NCI-H82 (cell line): ENCODE measurements at regions not wholly inside any gene's neighbourhood (a gene's known extent, or its start where the extent isn't known, plus 50 kb on each side); places are given as distances from the start of the nearest gene placed in this dataset.
"Not testable (repeated sequence)": the region's sequence is repeated elsewhere in the genome, so short reads cannot be mapped to it uniquely, and the experiment has no call there.

Experiments
- DNase-seq: peaks from one replicate; lab custom pipeline; 2025; lab: John Stamatoyannopoulos, UW

DNA sequence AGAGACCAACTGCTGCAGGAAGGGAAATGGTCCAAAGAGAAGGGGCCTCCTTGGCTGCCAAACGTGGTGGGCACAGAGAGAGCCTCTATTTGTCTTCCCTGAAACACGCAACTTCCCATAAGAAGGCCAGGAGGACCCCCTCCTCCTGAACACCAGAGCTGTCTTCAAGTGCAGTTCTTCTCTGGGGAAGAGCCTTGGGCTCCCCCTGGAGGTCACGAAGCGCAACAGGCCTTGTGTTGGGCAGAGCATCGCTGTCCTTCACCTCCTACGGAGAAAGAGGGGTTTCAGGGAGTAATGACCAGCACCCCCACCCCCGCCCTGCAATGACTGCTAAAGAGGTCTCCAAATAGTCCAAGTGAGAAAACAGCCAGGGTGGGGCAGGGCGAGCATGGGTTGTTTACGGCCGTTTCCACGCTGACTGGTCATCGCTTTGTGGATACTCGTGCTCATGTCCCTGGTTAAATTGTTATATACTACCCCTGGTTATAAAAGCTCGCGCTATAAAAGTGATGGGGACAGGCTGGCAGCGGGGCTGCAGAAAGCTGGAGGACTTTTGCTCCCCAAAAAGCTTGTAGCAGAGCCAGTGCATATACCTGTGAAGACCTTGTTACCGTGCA is 397.5 kb upstream of the ATP10A start:
- peak; percentile 67 for DNase-seq

DNA sequence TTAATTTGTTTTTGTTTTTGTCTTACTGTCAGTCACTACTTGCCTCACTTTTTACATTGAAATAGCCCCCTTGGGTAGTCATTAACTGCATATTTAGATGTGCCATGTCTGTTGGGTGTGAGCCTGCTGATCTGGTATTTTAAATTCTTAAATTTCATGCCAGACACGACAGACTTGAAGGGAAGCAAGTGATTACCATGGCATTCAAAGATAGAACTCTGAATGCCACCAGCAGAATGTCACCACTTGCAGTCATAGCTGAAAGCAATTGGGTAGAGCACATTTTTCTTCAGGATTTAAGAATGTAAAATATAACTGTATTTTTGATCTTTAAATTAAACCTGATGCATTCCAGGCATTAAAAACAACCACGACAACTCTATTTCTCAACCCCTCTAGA is 396.5 kb upstream of the ATP10A start:
- no peak for DNase-seq

DNA sequence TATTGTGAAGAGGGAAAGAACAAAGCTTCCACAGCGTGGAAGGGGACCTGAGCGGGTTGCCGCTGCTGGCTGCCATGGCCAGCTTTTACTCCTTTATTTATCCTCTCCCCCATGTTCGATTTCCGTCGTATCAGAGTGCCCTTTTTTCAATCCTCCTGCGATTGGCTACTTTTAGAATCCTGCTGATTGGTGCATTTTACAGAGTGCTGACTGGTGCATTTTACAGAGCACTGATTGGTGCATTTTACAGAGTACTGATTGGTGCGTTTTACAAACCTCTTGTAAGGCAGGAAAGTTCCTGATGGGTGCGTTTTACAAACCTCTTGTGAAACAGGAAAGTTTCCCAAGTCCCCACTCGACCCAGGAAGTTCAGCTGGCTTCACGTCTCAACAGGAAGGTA is 381.7 kb upstream of the ATP10A start:
- not testable (repeated sequence) for DNase-seq

DNA sequence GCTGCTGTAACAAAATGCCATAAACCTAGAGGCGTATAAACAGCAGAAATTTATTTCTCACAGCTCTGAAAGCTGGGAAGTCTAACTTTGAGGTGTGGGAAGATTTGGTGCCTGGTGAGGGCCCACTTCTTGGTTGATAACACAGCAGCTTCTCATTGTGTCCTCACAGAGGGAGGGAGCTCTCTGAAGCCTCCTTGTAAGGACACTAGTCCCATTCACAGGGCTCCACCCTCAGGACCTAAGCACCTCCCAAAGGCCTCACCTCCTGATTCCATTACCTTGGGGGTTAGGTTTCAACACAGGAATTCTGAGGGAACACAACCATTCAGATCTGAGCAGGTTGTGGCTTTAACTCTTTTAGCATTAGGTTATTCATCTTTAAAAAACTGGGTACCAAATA is 380.3 kb upstream of the ATP10A start:
- DNase-seq: no peak

DNA sequence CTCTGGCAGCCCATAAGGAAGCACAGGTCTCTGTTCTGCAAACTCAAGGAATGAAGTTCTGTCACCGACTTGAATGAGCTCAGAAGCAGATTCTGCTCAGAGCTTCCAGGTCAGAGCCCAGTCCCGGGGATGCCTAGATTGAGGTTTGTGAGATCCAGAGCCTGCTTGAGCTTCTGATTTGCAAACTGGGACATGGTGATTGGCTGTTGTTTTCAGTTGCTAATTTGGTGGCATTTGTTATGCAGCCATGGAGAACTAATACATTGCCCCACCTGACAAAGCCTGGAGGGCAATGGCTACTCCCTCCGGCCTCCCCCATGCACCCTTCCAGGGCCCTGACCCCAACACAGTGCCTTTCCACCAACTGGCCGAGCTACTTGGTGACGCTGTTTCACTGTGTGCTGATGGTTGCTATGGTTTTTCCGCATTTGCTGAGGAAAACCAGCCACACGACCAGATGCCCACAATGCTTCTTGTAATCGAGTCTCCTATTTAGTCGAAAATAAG is 379.5 kb upstream of the ATP10A start:
- DNase-seq: no peak

DNA sequence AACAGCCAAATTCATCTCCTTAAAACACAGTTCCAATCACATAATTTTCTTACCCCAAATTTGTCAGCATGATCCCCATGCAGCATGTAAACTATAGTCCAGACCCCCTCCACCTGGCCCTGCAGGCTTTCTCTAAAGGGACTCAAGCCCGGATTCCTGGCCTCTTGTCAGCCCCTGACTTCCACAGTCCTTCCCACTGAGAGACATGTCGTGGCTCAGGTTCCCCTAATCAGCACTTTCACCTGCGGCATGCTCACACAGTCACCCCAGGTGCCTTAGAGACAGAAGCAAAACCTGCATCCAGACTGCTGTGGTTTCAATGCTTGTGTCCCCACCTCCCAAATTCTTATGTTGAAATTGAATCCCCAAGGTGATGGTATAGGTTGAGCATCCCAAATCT is 372.7 kb upstream of the ATP10A start:
- DNase-seq: no peak

DNA sequence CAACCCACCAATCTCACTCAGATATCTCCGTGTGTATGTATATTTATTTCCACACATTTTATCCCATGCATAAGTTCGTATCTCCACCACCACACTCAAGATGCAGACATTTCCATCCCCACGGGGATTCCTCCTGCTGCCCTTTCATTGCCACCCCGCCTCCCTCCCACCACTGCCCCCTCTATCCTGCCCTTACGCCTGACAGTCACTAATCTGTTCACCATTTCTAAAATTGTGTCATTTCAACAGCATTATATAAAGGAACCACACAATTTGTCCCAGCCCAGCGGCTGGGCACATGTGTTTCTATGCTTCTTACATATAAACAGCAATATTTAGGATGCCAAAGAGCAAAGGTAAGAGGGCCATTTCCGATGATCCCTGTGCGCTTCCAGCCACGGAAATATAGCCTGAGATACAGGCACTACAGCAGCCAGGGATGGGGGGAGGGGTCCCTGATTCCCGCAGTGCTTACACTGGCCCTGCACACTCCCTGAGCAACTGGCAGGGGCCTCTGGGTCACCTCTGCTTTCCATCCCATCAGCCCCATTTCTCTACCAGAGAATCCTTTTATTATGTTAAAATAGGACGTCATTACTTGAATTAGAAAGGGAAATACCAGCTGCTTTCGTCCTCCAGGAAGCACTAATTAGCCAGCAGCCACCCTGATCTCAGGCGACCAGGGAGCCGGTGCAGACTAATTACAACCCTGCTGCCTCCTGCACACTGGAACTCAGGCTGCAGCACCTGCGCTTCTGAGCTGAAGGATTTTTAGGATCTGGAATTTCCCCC is 372.0 kb upstream of the ATP10A start:
- peak; percentile 8 for DNase-seq

DNA sequence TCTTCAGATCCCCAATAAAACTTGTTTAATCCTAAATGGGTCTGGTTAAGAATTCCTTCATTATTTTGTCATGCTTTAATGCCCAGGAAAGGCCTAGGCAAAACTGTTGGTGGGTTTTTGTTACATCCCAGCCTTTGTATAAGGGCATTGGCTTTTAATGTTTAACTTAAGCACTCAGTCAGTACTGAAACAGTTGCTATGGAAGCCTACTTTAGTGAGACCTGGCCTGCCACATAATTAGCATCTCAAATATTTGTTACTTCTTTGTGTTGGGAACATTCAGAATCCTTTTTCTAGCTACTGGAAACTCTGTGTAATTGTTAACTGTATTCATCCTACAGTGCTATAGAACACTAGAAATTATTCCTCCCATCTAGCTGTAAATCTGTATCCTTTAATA is 369.6 kb upstream of the ATP10A start:
- no peak for DNase-seq

DNA sequence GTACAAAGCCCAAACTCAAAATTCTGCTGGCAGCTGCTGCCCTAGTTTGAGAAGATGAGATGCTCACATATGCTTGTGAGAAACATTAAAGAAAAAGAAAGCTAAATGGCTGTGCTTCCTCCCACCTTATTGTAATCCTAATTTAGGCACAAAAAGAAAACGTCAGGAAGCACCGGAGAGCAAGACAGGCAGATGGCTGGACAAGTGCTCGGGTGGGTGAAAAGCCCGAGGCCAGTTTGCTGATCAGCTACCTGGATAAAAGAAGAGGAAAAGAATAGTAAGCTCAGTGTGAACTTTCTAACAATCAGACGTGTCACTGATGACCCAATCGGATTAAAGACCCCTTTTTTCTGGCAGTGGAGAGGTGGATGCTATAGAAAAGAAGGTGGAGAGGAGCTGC is 368.0 kb upstream of the ATP10A start:
- no peak for DNase-seq

DNA sequence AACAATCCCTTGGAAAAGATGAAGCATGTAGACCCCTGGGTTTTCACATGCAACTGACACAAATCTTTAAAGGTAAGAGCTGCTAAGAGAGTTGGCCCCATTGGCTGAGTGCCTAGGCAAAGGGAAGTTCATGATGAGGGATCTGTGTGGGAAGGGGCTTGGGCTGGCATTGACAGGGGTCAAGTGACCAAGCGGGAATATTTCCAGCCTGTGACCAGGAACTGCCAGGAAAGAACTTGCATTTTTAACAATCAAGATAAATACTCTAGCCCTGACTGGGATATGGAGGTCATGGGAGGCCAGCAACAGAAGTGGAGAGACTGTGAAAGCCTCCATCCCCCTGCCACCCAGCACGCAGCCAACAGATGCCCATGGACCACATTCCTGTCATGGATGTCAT is 361.1 kb upstream of the ATP10A start:
- no peak for DNase-seq

DNA sequence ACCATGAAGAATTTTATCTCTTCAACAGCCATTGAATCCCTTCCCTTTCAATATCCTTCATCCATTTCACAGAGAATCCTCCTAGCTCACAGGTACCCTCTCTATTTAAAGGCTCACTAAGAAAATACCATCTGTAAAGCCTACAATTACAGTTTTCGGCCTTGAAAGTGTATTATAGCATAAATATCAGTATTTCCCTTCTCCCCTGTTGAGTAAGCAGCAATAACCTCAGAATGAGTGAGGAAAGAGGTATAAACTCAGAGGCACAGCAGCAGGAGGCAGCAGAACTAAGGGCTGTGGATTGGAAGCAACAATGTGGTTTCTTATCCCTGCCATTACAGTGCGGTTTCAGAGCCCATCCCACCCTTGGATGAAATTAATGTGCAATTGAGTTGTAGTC is 360.6 kb upstream of the ATP10A start:
- no peak for DNase-seq

DNA sequence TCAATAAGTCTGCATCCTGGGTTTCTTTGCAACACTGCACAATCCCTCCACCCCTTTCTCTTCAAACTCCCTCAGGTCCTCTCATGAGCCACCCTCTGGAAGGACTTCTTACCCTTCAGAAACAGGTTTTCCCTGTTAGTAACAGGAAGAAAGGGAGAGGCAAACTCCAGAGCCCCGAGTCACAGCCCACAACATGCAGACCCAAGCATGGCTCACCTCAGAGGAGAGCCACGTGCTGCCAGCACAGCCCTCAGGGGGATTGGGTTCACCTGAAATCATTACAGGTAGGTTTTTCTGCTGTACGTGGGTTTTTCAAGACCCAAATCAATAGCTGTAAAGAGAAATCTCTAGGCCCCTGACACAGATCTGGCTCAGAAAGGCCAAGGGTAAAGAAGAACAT is 359.7 kb upstream of the ATP10A start:
- DNase-seq: no peak

DNA sequence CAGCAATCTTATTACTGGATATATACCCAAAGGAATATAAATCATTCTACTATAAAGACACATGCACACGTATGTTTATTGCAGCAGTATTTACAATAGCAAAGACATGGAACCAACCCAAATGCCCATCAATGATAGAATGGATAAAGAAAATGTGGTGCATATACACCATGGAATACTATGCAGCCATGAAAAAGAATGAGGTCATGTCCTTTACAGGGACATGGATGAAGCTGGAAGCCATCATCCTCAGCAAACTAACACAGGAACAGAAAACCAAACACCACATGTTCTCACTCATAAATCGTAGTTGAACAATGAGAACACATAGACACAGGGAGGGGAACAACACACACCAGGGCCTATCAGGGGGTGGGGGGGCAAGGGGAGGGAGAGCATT is 353.9 kb upstream of the ATP10A start:
- not testable (repeated sequence) for DNase-seq

DNA sequence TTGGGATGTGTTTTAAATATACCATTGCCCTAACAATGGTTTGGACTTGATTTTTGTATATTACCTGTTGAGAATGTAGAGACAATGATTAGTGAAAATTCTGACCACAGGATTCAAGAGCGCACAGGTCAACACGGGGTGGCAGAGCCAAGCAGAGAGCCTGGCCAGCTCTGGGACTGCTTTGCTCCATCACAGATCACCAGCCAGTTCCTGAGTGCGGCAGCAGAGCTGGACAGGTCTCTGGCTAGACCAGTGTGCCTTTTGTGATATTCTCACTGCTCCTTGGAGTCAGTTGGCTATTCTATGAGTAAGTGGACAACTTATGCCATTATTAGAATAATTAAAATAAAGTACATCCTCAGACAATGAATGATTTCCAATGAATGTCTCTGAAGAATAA is 351.2 kb upstream of the ATP10A start:
- no peak for DNase-seq

DNA sequence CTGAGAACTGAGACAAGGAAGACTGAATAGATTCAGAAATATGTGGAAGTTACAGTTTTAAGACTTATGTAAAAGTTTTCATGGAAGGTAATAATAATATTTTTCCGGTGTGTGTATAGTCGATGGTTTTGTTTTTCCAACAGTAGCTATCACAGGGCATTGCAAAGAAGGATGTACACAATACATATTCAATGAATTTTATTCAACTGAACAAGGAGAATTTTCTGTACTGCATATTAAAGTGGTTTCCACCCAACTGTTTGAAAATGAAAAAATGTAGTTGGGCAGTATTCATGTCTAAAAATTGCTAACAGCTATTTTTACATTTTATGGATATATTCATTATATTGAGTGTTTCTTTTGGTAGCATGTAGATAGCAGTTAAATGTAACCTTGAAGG is 350.3 kb upstream of the ATP10A start:
- no peak for DNase-seq

DNA sequence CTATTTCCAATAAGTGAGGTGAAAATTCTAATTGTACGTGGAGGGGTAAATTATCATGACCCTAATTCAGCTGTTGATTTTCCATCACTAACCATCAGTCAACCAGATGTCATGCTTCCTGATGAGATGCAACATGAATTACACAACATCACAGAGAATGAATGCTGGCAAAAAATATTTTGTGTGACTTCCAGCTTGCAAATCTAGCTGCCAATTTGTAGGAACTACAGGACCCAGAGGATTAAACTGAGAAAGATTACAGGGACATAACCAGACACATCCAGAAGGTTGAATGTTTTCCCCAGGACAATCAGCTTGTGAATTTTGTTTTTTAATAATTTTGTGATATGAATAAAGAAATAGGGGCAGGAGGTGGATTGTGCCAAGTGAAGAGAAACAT is 349.0 kb upstream of the ATP10A start:
- no peak for DNase-seq

DNA sequence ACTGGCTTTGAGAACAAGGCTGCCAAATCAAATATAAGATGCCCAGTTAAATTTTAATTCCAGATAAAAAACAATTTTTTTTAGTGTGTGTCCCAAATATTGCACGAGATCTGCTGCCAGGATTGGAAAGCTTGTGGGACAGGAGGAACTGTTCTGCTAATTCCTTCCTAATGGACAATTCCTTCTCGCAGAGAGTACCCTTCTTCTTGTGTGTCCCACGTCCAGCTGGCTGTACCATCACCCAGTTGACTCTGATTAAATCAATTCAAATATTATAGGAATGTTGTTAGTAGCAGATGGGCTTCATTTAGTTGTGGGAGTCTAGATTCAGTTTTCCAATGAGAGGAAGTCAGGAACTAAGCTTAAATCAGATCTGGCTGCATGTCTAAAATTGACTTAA is 347.9 kb upstream of the ATP10A start:
- no peak for DNase-seq

DNA sequence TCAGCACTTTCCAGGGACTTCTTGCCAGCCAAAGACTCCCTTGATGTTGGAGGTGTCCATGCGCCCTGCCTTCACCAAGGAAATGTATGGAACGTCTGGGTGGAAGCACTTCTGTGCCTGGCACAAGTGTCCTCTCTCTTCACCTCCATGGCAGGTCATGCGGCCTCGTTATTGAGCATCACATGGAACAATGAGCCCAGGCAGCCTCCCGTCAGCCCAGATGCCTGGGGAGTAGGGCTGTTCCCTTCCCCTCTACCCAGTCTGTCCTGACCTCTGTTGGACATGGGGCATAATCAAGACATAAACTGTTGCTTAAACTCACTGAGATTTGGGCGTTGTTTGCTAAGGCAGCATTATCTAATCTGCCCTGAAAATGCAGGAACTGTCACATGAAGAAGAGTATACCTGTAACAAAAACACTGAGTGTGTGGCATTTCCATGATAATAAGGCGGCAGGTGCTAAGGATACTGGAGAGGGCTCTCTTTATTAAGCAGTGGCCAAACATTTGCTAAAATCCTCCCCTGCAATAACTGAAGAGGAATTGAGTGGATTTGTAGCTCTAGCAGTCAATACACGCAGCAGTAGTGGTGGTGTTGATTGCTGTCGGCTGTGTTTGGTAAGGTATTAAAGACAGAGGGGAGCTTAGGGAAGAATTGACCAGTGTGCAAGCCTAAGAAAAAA is 338.2 kb upstream of the ATP10A start:
- no peak for DNase-seq

DNA sequence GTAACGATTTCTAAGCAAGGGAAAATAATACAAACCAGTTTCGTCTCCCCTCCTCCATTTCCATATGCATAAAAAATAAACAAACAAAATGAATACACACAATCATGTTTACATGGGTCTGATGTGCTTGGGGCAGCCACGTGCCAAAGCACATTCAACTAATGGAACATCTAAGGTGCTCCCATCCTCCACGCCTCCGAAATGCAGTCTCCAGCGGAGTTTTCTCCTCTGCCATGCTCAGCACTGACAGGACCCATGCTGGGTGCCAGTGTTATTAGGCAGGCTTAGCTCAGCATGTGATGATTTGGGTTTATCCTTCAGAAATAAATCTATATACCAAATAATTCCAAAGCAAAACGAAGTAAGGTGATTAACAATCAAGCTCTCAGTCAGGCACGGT is 337.3 kb upstream of the ATP10A start:
- no peak for DNase-seq

DNA sequence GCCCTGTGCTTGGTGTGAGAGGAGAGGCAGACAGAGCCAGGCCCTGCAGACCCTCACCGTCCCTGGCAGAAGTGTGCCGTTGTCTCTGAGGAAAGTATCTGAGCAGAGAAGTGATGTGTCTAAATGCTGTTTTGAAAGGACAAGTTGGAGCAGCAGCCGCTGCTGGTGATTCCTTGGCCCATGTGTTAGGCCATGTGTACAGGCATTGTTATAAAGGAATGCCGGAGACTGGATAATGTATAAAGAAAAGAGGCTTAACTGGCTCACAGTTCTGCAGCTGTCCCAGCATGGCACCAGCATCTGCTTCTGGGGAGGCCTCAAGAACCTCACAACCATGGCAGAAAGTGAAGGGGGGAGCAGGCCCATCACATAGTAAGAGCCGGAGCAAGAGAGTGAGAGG is 334.6 kb upstream of the ATP10A start:
- DNase-seq: peak; percentile 70

DNA sequence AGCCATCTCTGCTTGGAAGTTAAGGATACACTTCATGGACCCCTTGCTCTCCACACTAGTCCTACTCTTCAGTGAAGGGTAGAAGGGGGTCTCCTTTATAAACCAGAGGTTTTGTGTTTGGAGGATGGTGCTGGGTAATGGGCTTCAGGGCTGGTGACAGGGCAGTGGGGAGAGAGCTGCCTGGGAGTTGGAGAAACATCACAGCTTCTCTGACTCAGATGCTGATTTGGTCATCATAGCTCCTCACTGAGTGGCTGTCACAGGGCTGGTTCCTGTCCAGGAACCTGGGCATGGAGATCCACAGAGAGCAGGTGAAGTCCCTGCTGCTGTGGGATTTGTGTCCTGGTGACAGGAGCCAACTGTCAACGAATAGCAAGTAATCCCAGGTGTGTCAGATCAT is 333.9 kb upstream of the ATP10A start:
- no peak for DNase-seq

DNA sequence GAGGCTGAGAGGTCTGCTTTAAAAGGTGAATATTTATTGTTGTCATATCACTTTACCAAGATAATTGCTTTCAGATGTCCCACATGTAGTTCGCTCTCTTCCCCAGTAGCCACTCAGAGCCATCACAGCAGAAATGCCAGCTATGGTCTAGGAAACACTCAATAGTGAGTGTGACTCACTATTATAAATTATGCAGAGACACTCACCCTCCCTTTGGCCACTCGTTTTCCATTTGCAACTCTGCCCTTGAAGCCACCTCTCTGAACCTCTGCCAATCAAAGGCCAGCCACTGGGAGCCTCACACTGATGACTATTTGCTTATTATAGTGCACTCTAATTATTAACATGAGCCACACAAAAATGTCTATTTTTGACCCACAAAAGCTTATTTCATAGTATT is 328.1 kb upstream of the ATP10A start:
- DNase-seq: no peak

DNA sequence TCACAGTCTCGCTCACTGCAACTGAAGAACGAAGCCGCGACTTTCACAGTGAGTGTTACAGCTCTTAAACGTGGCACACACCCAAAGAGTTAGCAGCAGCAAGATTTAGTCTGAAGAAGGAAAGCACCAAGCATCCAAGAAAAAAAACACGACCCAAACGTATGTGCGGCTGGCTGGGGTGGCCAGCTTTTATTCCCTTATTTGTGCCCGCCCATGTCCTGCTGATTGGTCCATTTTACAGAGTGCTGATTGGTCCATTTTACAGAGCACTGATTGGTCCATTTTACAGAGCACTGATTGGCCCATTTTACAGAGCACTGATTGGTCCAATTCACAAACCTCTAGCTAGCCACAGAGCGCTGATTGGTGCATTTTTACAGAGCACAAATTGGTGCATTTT is 323.0 kb upstream of the ATP10A start:
- DNase-seq: not testable (repeated sequence)
